Smooth muscle cell (in vitro differentiated cells): ENCODE measurements at regions not wholly inside any gene's neighbourhood (a gene's known extent, or its start where the extent isn't known, plus 50 kb on each side); places are given as distances from the start of the nearest gene placed in this dataset.

Experiments
- DNase-seq: peaks from one replicate; lab custom pipeline; 2025; ENCODE audit not compliant: unreplicated experiment; lab: John Stamatoyannopoulos, UW
- H2AFZ ChIP-seq: fragments of 200-600 bp; sonication (generic); 2 replicates; pipeline ENCODE4 v1.6.0; 2016; ENCODE audit warnings: antibody characterized with exemption, low read depth, mild to moderate bottlenecking
- H3F3A ChIP-seq: fragments of 200-600 bp; sonication (generic); 2 replicates; pipeline ENCODE4 v1.6.0; 2017; ENCODE audit warnings: antibody characterized with exemption, low read depth
- H3K27ac ChIP-seq: fragments of 200-600 bp; sonication (generic); 2 replicates; pipeline ENCODE4 v1.5.1; 2016; ENCODE audit warnings: low read depth, mild to moderate bottlenecking
- H3K27me3 ChIP-seq: fragments of 200-600 bp; sonication (generic); 2 replicates; pipeline ENCODE4 v1.6.1; 2016; ENCODE audit warnings: low read depth, mild to moderate bottlenecking
- H3K36me3 ChIP-seq: fragments of 200-600 bp; sonication (generic); 2 replicates; pipeline ENCODE4 v1.5.1; 2016; ENCODE audit warnings: low read depth
- H3K4me1 ChIP-seq: fragments of 200-600 bp; sonication (generic); 2 replicates; pipeline ENCODE4 v1.5.1; 2016; ENCODE audit warnings: low read depth
- H3K4me2 ChIP-seq: fragments of 200-600 bp; sonication (generic); 2 replicates; pipeline ENCODE4 v1.6.0; 2016; ENCODE audit warnings: mild to moderate bottlenecking
- H3K4me3 ChIP-seq: fragments of 200-600 bp; sonication (generic); 2 replicates; pipeline ENCODE4 v1.5.1; 2016; ENCODE audit warnings: mild to moderate bottlenecking
- H3K79me2 ChIP-seq: fragments of 200-600 bp; sonication (generic); 2 replicates; pipeline ENCODE4 v1.6.0; 2016; ENCODE audit warnings: low read depth, mild to moderate bottlenecking
- H3K9ac ChIP-seq: fragments of 200-600 bp; sonication (generic); 2 replicates; pipeline ENCODE4 v1.6.0; 2016; ENCODE audit warnings: low read depth
- H3K9me3 ChIP-seq: fragments of 200-600 bp; sonication (generic); replicated peaks from 2 replicates; pipeline ENCODE4 v1.5.1; 2016; ENCODE audit warnings: low read depth
- H4K20me1 ChIP-seq: fragments of 200-600 bp; sonication (generic); 2 replicates; pipeline ENCODE4 v1.6.0; 2016; ENCODE audit warnings: low read depth
- WGBS: methylation state at CpG from one replicate; pipeline ENCODE4 v1.1.7; 2016; ENCODE audit warnings: low lambda C conversion rate; 5-methylcytosine and 5-hydroxymethylcytosine counted together
- TF ChIP-seq, protein P1 (sequence below): fragments of 200-600 bp; sonication (generic); IDR thresholded peaks from 2 replicates; pipeline ENCODE4 v1.5.1; 2017; ENCODE audit warnings: borderline replicate concordance, mild to moderate bottlenecking, antibody characterized with exemption; ENCODE audit not compliant: insufficient read depth, poor library complexity, severe bottlenecking

DNA sequence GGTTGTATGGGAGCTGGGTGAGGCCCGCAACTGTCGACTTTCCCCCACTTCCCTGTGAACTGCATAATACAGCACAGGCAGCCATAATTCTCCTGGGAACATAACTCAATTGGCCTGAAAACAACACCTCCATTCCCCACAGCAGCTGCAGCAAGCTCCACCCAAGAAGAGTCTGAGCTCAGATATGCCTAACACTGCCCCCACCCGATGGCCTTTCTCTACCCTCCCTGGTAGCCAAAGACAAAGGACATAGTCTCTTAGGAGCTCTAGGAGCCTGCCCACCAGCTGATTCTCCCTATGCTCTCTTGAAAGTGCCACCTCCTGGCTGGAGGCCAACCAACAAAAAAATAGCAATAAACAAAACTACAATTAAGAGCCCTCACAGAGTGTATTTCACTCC, 542.7 kb upstream of the LMO3 start:
- WGBS: 81% methylated on average over 3 of the region's 3 CpGs
- Histone ChIP-seq H3K27me3 (no peaks in the 10 kb centered on the region), H3K9ac (no peak overlapping the region), H4K20me1 (no peaks in the 10 kb centered on the region), H3F3A (no peaks in the 10 kb centered on the region), H3K9me3 (no peaks in the 10 kb centered on the region), H3K36me3 (no peaks in the 10 kb centered on the region), H3K79me2 (no peaks in the 10 kb centered on the region), H3K4me1 (no peaks in the 10 kb centered on the region), H3K27ac (no peak overlapping the region), H3K4me3 (no peak overlapping the region), H3K4me2 (no peak overlapping the region), H2AFZ (no peak overlapping the region)
- DNase-seq: no peak
- TF ChIP-seq, protein P1, sequence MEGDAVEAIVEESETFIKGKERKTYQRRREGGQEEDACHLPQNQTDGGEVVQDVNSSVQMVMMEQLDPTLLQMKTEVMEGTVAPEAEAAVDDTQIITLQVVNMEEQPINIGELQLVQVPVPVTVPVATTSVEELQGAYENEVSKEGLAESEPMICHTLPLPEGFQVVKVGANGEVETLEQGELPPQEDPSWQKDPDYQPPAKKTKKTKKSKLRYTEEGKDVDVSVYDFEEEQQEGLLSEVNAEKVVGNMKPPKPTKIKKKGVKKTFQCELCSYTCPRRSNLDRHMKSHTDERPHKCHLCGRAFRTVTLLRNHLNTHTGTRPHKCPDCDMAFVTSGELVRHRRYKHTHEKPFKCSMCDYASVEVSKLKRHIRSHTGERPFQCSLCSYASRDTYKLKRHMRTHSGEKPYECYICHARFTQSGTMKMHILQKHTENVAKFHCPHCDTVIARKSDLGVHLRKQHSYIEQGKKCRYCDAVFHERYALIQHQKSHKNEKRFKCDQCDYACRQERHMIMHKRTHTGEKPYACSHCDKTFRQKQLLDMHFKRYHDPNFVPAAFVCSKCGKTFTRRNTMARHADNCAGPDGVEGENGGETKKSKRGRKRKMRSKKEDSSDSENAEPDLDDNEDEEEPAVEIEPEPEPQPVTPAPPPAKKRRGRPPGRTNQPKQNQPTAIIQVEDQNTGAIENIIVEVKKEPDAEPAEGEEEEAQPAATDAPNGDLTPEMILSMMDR: no peak

DNA sequence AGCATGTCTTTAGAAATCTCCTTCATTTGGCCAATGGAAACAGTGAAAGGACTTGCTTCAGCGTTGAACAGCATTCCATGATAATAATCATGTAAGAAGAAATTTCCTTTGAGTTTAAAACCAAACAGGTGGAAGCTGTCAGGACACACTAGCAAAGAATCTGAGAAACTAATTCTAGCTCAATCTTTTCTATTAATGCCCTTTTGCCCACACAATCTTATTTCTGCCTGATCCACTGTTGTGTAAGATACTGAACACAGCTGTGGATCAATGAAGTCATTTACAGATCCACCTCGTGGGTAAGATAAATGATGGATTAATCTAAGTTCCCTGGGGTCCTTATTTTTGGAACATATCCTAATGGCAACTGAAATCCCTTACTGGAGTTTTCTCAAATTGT, 536.9 kb upstream of the LMO3 start:
- Histone ChIP-seq H3K4me1 (no peaks in the 10 kb centered on the region), H3K79me2 (no peaks in the 10 kb centered on the region), H3K9ac (no peak overlapping the region), H3K4me3 (no peak overlapping the region), H3F3A (no peaks in the 10 kb centered on the region), H3K4me2 (no peak overlapping the region), H3K27me3 (no peaks in the 10 kb centered on the region), H3K36me3 (no peaks in the 10 kb centered on the region), H4K20me1 (no peaks in the 10 kb centered on the region), H2AFZ (no peak overlapping the region), H3K9me3 (no peaks in the 10 kb centered on the region), H3K27ac (no peak overlapping the region)
- DNase-seq: no peak
- WGBS: 78% methylated on average over 2 of the region's 2 CpGs
- TF ChIP-seq, protein P1: no peak

DNA sequence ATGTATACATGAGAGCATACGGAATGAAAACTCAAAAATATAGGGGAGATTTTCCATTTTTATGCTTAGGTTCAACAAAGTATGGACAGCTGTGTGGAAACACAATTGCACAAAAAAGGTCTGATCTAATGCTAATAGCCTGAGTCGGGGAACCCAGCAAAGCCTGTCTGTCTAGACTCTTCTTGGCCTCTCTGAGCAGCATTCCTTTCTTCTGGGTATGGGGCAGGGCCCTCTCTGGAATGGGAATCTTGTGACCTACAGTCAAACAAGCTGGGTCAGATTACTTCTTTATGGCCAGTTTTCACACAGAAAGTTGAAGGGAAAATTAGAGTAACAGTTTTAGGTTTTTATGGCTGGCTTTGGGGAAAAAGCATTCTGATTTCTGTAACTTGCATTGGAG, 534.0 kb upstream of the LMO3 start:
- 70% methylated on average over 2 of the region's 2 CpGs for WGBS
- Histone ChIP-seq H3K9ac (no peak overlapping the region), H4K20me1 (no peaks in the 10 kb centered on the region)

DNA sequence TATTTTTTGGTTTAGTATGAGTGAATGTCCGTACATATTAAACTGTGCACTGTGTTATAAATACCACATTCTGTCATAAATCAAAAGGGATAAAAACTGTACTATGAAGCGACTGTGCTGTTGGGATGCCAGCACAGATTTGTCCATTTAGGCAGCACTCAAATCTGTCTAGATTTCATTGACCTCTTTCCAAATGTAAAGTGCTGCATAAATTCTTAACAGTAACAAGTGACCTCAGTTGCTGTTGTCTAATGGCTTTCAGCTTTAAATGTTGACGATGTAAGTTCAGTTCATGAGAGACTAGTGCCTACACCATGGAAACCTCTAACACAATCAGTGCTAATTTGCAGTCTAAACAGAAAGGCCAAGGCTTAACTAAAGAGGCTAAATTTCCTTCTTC, 531.4 kb upstream of the LMO3 start:
- no peak overlapping the region for H3K27ac ChIP-seq
- H2AFZ ChIP-seq: no peak overlapping the region
- no peaks in the 10 kb centered on the region for H3K4me1 ChIP-seq
- WGBS: 84% methylated on average over 3 of the region's 3 CpGs
- H3F3A ChIP-seq: no peaks in the 10 kb centered on the region
- no peak overlapping the region for H3K4me3 ChIP-seq
- no peak overlapping the region for H3K9ac ChIP-seq
- no peak overlapping the region for H3K4me2 ChIP-seq
- no peaks in the 10 kb centered on the region for H3K79me2 ChIP-seq
- no peaks in the 10 kb centered on the region for H3K27me3 ChIP-seq
- TF ChIP-seq, protein P1: no peak
- H3K36me3 ChIP-seq: no peaks in the 10 kb centered on the region
- DNase-seq: no peak
- H3K9me3 ChIP-seq: no peaks in the 10 kb centered on the region
- no peaks in the 10 kb centered on the region for H4K20me1 ChIP-seq

More for the DNA sequence above, 534.0 kb upstream of the LMO3 start:
- H3K4me3 ChIP-seq: no peak overlapping the region
- no peak overlapping the region for H3K4me2 ChIP-seq
- H3K27me3 ChIP-seq: no peaks in the 10 kb centered on the region
- no peak for DNase-seq
- TF ChIP-seq, protein P1: no peak
- no peaks in the 10 kb centered on the region for H3K36me3 ChIP-seq
- H3K27ac ChIP-seq: peak overlapping the region; percentile 14
- H3K4me1 ChIP-seq: no peaks in the 10 kb centered on the region
- no peaks in the 10 kb centered on the region for H3F3A ChIP-seq
- H3K79me2 ChIP-seq: no peaks in the 10 kb centered on the region
- no peak overlapping the region for H2AFZ ChIP-seq
- no peaks in the 10 kb centered on the region for H3K9me3 ChIP-seq
